ENCODE measurements at regions not wholly inside any gene's neighbourhood (a gene's known extent, or its start where the extent isn't known, plus 50 kb on each side); places are given as distances from the start of the nearest gene placed in this dataset.
A peak's percentile ranks its signal among the peaks of the same experiment; 100 is the strongest.

DNA sequence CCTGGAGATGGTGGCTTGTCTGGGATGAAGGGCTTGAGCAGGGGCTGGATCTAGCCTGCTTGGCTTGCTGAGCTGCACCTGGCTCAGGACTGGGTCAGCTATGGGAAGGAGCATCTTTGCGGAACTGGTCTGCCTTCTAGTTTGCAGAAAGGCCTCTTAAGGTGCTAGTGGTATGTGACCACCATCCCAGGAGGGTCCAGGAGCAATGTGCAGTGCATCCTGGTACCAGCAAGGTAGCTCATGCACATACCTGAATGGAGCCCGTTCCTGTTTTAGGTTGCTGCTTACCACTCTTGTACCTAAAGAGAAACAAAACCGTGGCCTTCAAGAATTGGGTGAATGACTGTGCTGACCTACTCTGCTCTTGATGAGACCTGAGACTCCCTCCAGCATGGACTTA, 118.6 kb upstream of the PELI1 start:
- peaks cover 3% of the 10 kb centered on the region for H3K9me3 Mint-ChIP-seq
- H3K4me3 Mint-ChIP-seq, result no peak overlapping the region

GRCh38 chr2:64263315-64263714, 119.1 kb upstream of the PELI1 start:
- TF ChIP-seq CTCF (IDR thresholded peaks at IDR 0.05; ENCODE audit: unreplicated experiment), result no peak
- H3K36me3 Mint-ChIP-seq, result no peaks in the 10 kb centered on the region
- peak overlapping the region; percentile 4 for H3K4me3 Mint-ChIP-seq
- no peak for DNase-seq (ENCODE audit: low spot score in 2 of 2, unreplicated experiment in 2 of 2)
- H3K9me3 Mint-ChIP-seq, result peaks cover 3% of the 10 kb centered on the region
- H3K4me1 Mint-ChIP-seq, result peaks cover 76% of the 10 kb centered on the region
- H3K27ac Mint-ChIP-seq, result peak overlapping the region; percentile 94
- no peaks in the 10 kb centered on the region for H3K27me3 Mint-ChIP-seq (ENCODE audit: low read depth)

More for the DNA sequence above, 118.6 kb upstream of the PELI1 start:
- Mint-ChIP-seq H3K4me1 (peaks cover 76% of the 10 kb centered on the region), H3K27me3 (ENCODE audit: low read depth) (no peaks in the 10 kb centered on the region), H3K36me3 (no peaks in the 10 kb centered on the region), H3K27ac (peak overlapping the region; percentile 94)
- no peak for TF ChIP-seq CTCF (IDR thresholded peaks at IDR 0.05; ENCODE audit: unreplicated experiment)
- no peak for DNase-seq (ENCODE audit: low spot score in 2 of 2, unreplicated experiment in 2 of 2)

- Mint-ChIP-seq H3K9me3 (peaks cover 11% of the 10 kb centered on the region), H3K27ac (peak overlapping the region; percentile 70), H3K27me3 (ENCODE audit: low read depth) (no peaks in the 10 kb centered on the region), H3K36me3 (peaks cover 2% of the 10 kb centered on the region), H3K4me3 (no peak overlapping the region), H3K4me1 (peaks cover 59% of the 10 kb centered on the region)
- no peak for TF ChIP-seq CTCF (IDR thresholded peaks at IDR 0.05; ENCODE audit: unreplicated experiment)
- DNase-seq (ENCODE audit: low spot score in 2 of 2, unreplicated experiment in 2 of 2), result no peak
Measured at GRCh38 chr2:64267699-64268098, 123.5 kb upstream of the PELI1 start.

- no peaks in the 10 kb centered on the region for H3K27me3 Mint-ChIP-seq (ENCODE audit: low read depth)
- peaks cover 2% of the 10 kb centered on the region for H3K36me3 Mint-ChIP-seq
- H3K4me1 Mint-ChIP-seq, result peaks cover 59% of the 10 kb centered on the region
- peaks cover 11% of the 10 kb centered on the region for H3K9me3 Mint-ChIP-seq
- H3K27ac Mint-ChIP-seq, result peak overlapping the region; percentile 70
- no peak for DNase-seq (ENCODE audit: low spot score in 2 of 2, unreplicated experiment in 2 of 2)
- H3K4me3 Mint-ChIP-seq, result no peak overlapping the region
- TF ChIP-seq CTCF (IDR thresholded peaks at IDR 0.05; ENCODE audit: unreplicated experiment), result no peak
Measured at GRCh38 chr2:64268330-64269048, 124.3 kb upstream of the PELI1 start.

DNA sequence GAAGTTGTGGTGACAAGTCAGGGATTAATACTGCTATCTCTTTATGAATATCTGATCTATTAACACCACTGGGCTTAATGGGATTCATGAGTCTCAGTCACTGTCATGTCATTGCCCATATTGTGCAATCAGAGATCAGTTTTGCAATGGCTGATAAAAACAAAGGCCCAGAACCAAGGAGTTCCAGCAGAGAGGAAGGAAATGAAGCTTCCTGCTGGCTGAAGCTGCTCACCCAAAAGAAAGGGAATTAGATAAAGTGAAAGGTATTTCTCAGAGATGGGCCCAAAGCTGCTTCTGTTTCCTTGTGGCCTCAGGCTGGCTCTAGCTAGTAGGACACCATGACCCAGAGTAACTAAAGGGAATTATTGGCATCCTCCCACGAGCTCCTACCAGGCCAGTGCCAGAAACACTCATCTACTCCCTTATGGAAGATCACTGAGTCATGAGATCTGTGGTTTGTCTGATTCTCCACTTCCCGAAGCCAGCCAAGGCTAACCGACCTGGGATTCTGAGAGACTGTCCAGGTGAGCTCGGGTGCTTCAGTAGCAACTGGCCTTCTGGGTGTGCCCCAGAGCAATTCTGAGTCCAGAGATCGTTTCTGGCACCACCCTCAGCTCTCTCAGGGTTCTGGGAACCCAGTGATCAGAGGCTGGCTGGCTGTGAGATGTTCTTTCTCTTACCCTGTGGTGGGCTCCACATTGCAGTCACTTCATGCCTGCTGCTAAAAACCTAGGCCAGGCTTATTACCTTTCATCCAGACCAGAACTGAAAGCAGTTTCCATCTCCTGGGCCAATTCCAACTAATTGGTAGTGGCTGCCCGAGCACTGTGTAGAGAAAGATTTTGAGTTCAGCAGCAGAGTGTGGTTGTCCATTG, 129.5 kb upstream of the PELI1 start:
- no peak for DNase-seq (ENCODE audit: low spot score in 2 of 2, unreplicated experiment in 2 of 2)
- no peak for TF ChIP-seq CTCF (IDR thresholded peaks at IDR 0.05; ENCODE audit: unreplicated experiment)
- no peak overlapping the region for H3K4me3 Mint-ChIP-seq
- H3K27ac Mint-ChIP-seq, result peak overlapping the region; percentile 74
- H3K4me1 Mint-ChIP-seq, result peaks cover 64% of the 10 kb centered on the region
- H3K27me3 Mint-ChIP-seq (ENCODE audit: low read depth), result no peaks in the 10 kb centered on the region
- peaks cover 8% of the 10 kb centered on the region for H3K9me3 Mint-ChIP-seq
- peaks cover 2% of the 10 kb centered on the region for H3K36me3 Mint-ChIP-seq
